Neuron (in vitro differentiated cells): ENCODE measurements at regions not wholly inside any gene's neighbourhood (a gene's known extent, or its start where the extent isn't known, plus 50 kb on each side); places are given as distances from the start of the nearest gene placed in this dataset.

ENCODE experiments used
- H2AFZ ChIP-seq: one replicate; pipeline ENCODE4 v1.6.1; 2013; ENCODE audit warnings: low read depth, mild to moderate bottlenecking, inconsistent platforms, low read length, moderate library complexity
- H3K27me3 ChIP-seq: one replicate; pipeline ENCODE4 v1.6.1; 2013; ENCODE audit warnings: low read length; ENCODE audit not compliant: insufficient read depth
- H3K36me3 ChIP-seq: one replicate; pipeline ENCODE4 v1.6.1; 2013; ENCODE audit warnings: low read length; ENCODE audit not compliant: insufficient read depth
- H3K4me1 ChIP-seq: one replicate; pipeline ENCODE4 v1.6.1; 2013; ENCODE audit warnings: low read length; ENCODE audit not compliant: insufficient read depth
- H3K4me3 ChIP-seq: 2 replicates; pipeline ENCODE4 v1.5.1; 2013; ENCODE audit warnings: mild to moderate bottlenecking, low read length, moderate library complexity
- H3K9me3 ChIP-seq: one replicate; pipeline ENCODE4 v1.6.1; 2013; ENCODE audit warnings: low read length

GRCh38 chr2:144213797-144214196 is 306.1 kb downstream of the ZEB2 start:
- Histone ChIP-seq H3K9me3 (no peaks in the 10 kb centered on the region), H3K36me3 (no peaks in the 10 kb centered on the region), H3K4me1 (no peaks in the 10 kb centered on the region), H3K27me3 (no peaks in the 10 kb centered on the region), H2AFZ (no peak overlapping the region), H3K4me3 (no peak overlapping the region)

- no peak overlapping the region for H3K4me3 ChIP-seq
- H3K4me1 ChIP-seq, result no peaks in the 10 kb centered on the region
- H3K27me3 ChIP-seq, result no peaks in the 10 kb centered on the region
- no peak overlapping the region for H2AFZ ChIP-seq
- peaks cover 5% of the 10 kb centered on the region for H3K36me3 ChIP-seq
- peaks cover 2% of the 10 kb centered on the region for H3K9me3 ChIP-seq
Observed at GRCh38 chr2:144211826-144212225, 308.1 kb downstream of the ZEB2 start.

- H3K27me3 ChIP-seq, result no peaks in the 10 kb centered on the region
- H3K9me3 ChIP-seq, result peaks cover 2% of the 10 kb centered on the region
- H3K36me3 ChIP-seq, result peaks cover 5% of the 10 kb centered on the region
- H2AFZ ChIP-seq, result no peak overlapping the region
- H3K4me3 ChIP-seq, result no peak overlapping the region
- H3K4me1 ChIP-seq, result no peaks in the 10 kb centered on the region
Observed at GRCh38 chr2:144211065-144211464, 308.9 kb downstream of the ZEB2 start.

- no peak overlapping the region for H3K4me3 ChIP-seq
- H3K9me3 ChIP-seq, result peaks cover 2% of the 10 kb centered on the region
- no peaks in the 10 kb centered on the region for H3K4me1 ChIP-seq
- no peaks in the 10 kb centered on the region for H3K27me3 ChIP-seq
- H2AFZ ChIP-seq, result no peak overlapping the region
- peaks cover 5% of the 10 kb centered on the region for H3K36me3 ChIP-seq
Observed at GRCh38 chr2:144210076-144210475, 309.8 kb downstream of the ZEB2 start.

GRCh38 chr2:144208924-144209323 is 311.0 kb downstream of the ZEB2 start:
- H3K27me3 ChIP-seq, result no peaks in the 10 kb centered on the region
- no peak overlapping the region for H2AFZ ChIP-seq
- peaks cover 5% of the 10 kb centered on the region for H3K36me3 ChIP-seq
- H3K4me3 ChIP-seq, result no peak overlapping the region
- peaks cover 2% of the 10 kb centered on the region for H3K9me3 ChIP-seq
- H3K4me1 ChIP-seq, result no peaks in the 10 kb centered on the region

- Histone ChIP-seq H2AFZ (no peak overlapping the region), H3K27me3 (no peaks in the 10 kb centered on the region), H3K36me3 (peaks cover 5% of the 10 kb centered on the region), H3K4me1 (no peaks in the 10 kb centered on the region), H3K9me3 (peaks cover 2% of the 10 kb centered on the region), H3K4me3 (no peak overlapping the region)
Observed at GRCh38 chr2:144206019-144206418, 313.9 kb downstream of the ZEB2 start.

- no peaks in the 10 kb centered on the region for H3K27me3 ChIP-seq
- H3K4me1 ChIP-seq, result no peaks in the 10 kb centered on the region
- no peak overlapping the region for H3K4me3 ChIP-seq
- no peak overlapping the region for H2AFZ ChIP-seq
- H3K36me3 ChIP-seq, result no peaks in the 10 kb centered on the region
- no peaks in the 10 kb centered on the region for H3K9me3 ChIP-seq
Observed at GRCh38 chr2:144201868-144202468, 318.0 kb downstream of the ZEB2 start.

GRCh38 chr2:144201126-144201525 is 318.8 kb downstream of the ZEB2 start:
- Histone ChIP-seq H3K4me1 (no peaks in the 10 kb centered on the region), H3K9me3 (no peaks in the 10 kb centered on the region), H3K4me3 (no peak overlapping the region), H2AFZ (no peak overlapping the region), H3K27me3 (no peaks in the 10 kb centered on the region), H3K36me3 (no peaks in the 10 kb centered on the region)

GRCh38 chr2:144198116-144198515 is 321.8 kb downstream of the ZEB2 start:
- H3K4me3 ChIP-seq, result no peak overlapping the region
- no peaks in the 10 kb centered on the region for H3K4me1 ChIP-seq
- no peaks in the 10 kb centered on the region for H3K9me3 ChIP-seq

GRCh38 chr2:144194326-144195071 is 325.4 kb downstream of the ZEB2 start:
- H3K27me3 ChIP-seq, result no peaks in the 10 kb centered on the region
- H3K4me3 ChIP-seq, result no peak overlapping the region
- H2AFZ ChIP-seq, result no peak overlapping the region
- H3K9me3 ChIP-seq, result no peaks in the 10 kb centered on the region
- no peaks in the 10 kb centered on the region for H3K36me3 ChIP-seq
- H3K4me1 ChIP-seq, result no peaks in the 10 kb centered on the region

More at GRCh38 chr2:144198116-144198515, 321.8 kb downstream of the ZEB2 start:
- Histone ChIP-seq H3K36me3 (no peaks in the 10 kb centered on the region), H3K27me3 (no peaks in the 10 kb centered on the region), H2AFZ (no peak overlapping the region)

GRCh38 chr2:144190908-144191605 is 328.9 kb downstream of the ZEB2 start:
- H3K36me3 ChIP-seq, result no peaks in the 10 kb centered on the region

GRCh38 chr2:144183727-144184126 is 336.2 kb downstream of the ZEB2 start:
- no peaks in the 10 kb centered on the region for H3K4me1 ChIP-seq
- H2AFZ ChIP-seq, result no peak overlapping the region
- no peaks in the 10 kb centered on the region for H3K27me3 ChIP-seq
- H3K36me3 ChIP-seq, result no peaks in the 10 kb centered on the region
- no peaks in the 10 kb centered on the region for H3K9me3 ChIP-seq
- H3K4me3 ChIP-seq, result no peak overlapping the region

More at GRCh38 chr2:144190908-144191605, 328.9 kb downstream of the ZEB2 start:
- Histone ChIP-seq H3K4me1 (no peaks in the 10 kb centered on the region), H3K27me3 (no peaks in the 10 kb centered on the region), H2AFZ (no peak overlapping the region), H3K4me3 (no peak overlapping the region), H3K9me3 (no peaks in the 10 kb centered on the region)

- Histone ChIP-seq H2AFZ (no peak overlapping the region), H3K27me3 (no peaks in the 10 kb centered on the region), H3K36me3 (no peaks in the 10 kb centered on the region), H3K4me1 (no peaks in the 10 kb centered on the region), H3K9me3 (no peaks in the 10 kb centered on the region), H3K4me3 (no peak overlapping the region)
Observed at GRCh38 chr2:144181001-144181400, 338.9 kb downstream of the ZEB2 start.
